ENCODE measurements at regions not wholly inside any gene's neighbourhood (a gene's known extent, or its start where the extent isn't known, plus 50 kb on each side); places are given as distances from the start of the nearest gene placed in this dataset.

GRCh38 chr12:115078990-115079389 lies 395.0 kb upstream of the TBX3 start:
- DNase-seq (ENCODE audit: low read depth in 2 of 2), result no peak
- Histone ChIP-seq H3K27ac (ENCODE audit: insufficient read depth, low read length) (no peak overlapping the region), H3K9me3 (ENCODE audit: control insufficient read depth, insufficient read depth, low read depth, low read length) (no peaks in the 10 kb centered on the region), H3K27me3 (ENCODE audit: control insufficient read depth, insufficient read depth, low read length) (no peaks in the 10 kb centered on the region), H4K20me1 (ENCODE audit: control insufficient read depth, extremely low read depth, insufficient read depth, low read length) (no peaks in the 10 kb centered on the region), H3K4me2 (ENCODE audit: extremely low read depth, insufficient read depth, low read length) (no peak overlapping the region), H3K4me3 (replicated peaks in 1 of 4; ENCODE audit: control extremely low read depth in 1 of 4, insufficient read depth in 1 of 4, low read depth in 3 of 4, low read length in 4 of 4) (no peak overlapping the region), H3K36me3 (ENCODE audit: control insufficient read depth, insufficient read depth, low read length) (no peaks in the 10 kb centered on the region), H3K4me1 (ENCODE audit: control insufficient read depth, extremely low read depth, insufficient read depth, low read length) (no peaks in the 10 kb centered on the region), H3K9ac (ENCODE audit: insufficient read depth, low read length) (no peak overlapping the region), H3K79me2 (ENCODE audit: control insufficient read depth, insufficient read depth, low read length) (no peaks in the 10 kb centered on the region), H2AFZ (ENCODE audit: low read length) (no peak overlapping the region)
- TF ChIP-seq EZH2 (IDR thresholded peaks at IDR 0.05; ENCODE audit: low read length, missing control alignments), result no peak
- TF ChIP-seq, protein P1, sequence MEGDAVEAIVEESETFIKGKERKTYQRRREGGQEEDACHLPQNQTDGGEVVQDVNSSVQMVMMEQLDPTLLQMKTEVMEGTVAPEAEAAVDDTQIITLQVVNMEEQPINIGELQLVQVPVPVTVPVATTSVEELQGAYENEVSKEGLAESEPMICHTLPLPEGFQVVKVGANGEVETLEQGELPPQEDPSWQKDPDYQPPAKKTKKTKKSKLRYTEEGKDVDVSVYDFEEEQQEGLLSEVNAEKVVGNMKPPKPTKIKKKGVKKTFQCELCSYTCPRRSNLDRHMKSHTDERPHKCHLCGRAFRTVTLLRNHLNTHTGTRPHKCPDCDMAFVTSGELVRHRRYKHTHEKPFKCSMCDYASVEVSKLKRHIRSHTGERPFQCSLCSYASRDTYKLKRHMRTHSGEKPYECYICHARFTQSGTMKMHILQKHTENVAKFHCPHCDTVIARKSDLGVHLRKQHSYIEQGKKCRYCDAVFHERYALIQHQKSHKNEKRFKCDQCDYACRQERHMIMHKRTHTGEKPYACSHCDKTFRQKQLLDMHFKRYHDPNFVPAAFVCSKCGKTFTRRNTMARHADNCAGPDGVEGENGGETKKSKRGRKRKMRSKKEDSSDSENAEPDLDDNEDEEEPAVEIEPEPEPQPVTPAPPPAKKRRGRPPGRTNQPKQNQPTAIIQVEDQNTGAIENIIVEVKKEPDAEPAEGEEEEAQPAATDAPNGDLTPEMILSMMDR (conservative IDR thresholded peaks at IDR 0.05 in 1 of 2, IDR thresholded peaks at IDR 0.05 in 1 of 2; ENCODE audit: low read depth in 1 of 2, low read length in 2 of 2), result no peak

DNA sequence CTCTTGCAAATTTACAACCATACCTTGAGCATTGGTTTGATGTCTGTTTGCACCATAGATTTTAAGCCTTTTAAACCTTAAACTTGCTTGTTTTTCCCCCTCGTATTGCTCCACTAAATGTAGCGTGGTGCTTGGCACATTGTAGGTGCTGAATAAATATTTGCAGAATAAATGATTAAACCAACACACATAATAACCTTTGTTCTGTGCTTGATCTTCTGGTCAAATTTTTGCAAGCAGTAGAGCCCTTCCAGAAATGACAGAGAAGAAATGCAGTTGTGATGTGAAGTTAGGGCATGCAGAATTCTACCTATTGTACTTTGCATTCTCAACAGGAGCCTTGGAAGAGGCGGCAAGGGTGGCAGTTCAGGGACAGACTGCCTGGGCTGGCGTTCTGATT lies 394.4 kb upstream of the TBX3 start:
- Histone ChIP-seq H4K20me1 (ENCODE audit: control insufficient read depth, extremely low read depth, insufficient read depth, low read length) (no peaks in the 10 kb centered on the region), H3K4me2 (ENCODE audit: extremely low read depth, insufficient read depth, low read length) (no peak overlapping the region), H3K27me3 (ENCODE audit: control insufficient read depth, insufficient read depth, low read length) (no peaks in the 10 kb centered on the region), H3K9me3 (ENCODE audit: control insufficient read depth, insufficient read depth, low read depth, low read length) (no peaks in the 10 kb centered on the region), H2AFZ (ENCODE audit: low read length) (no peak overlapping the region), H3K36me3 (ENCODE audit: control insufficient read depth, insufficient read depth, low read length) (no peaks in the 10 kb centered on the region), H3K9ac (ENCODE audit: insufficient read depth, low read length) (no peak overlapping the region), H3K4me1 (ENCODE audit: control insufficient read depth, extremely low read depth, insufficient read depth, low read length) (no peaks in the 10 kb centered on the region), H3K79me2 (ENCODE audit: control insufficient read depth, insufficient read depth, low read length) (no peaks in the 10 kb centered on the region), H3K27ac (ENCODE audit: insufficient read depth, low read length) (no peak overlapping the region), H3K4me3 (replicated peaks in 1 of 4; ENCODE audit: control extremely low read depth in 1 of 4, insufficient read depth in 1 of 4, low read depth in 3 of 4, low read length in 4 of 4) (no peak overlapping the region)
- no peak for TF ChIP-seq EZH2 (IDR thresholded peaks at IDR 0.05; ENCODE audit: low read length, missing control alignments)
- TF ChIP-seq, protein P1 (conservative IDR thresholded peaks at IDR 0.05 in 1 of 2, IDR thresholded peaks at IDR 0.05 in 1 of 2; ENCODE audit: low read depth in 1 of 2, low read length in 2 of 2), result no peak
- no peak for DNase-seq (ENCODE audit: low read depth in 2 of 2)

DNA sequence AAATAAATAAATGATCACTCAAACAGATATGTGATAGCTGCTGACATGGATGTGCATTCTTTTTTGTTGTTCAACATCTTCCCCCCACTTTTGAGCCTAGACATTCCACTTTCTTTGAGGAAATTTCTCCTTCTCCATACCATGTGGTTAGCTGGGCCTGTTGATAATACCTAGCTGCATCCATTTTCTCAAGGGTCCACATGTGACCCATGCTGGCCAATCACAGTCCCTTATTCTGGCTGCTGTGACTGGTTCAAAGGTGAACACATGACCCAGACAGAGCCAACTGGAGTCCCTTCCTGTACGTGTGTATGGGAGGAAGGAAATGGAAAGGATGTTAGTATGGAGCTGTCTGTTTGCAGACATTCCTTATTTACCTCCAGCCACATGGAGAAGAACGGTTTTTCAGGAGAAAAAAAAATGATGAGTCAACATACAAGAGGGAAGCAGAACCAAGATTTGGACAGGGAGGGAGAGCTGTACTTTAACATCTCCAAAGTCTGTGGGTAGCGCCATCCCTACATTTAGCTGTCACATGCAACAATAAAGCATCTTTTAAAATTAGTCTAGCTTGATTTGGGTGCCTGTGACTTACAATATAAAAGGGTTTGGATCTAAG lies 391.7 kb upstream of the TBX3 start:
- Histone ChIP-seq H3K27me3 (ENCODE audit: control insufficient read depth, insufficient read depth, low read length) (no peaks in the 10 kb centered on the region), H3K36me3 (ENCODE audit: control insufficient read depth, insufficient read depth, low read length) (no peaks in the 10 kb centered on the region), H3K9me3 (ENCODE audit: control insufficient read depth, insufficient read depth, low read depth, low read length) (no peaks in the 10 kb centered on the region), H3K79me2 (ENCODE audit: control insufficient read depth, insufficient read depth, low read length) (no peaks in the 10 kb centered on the region), H3K4me1 (ENCODE audit: control insufficient read depth, extremely low read depth, insufficient read depth, low read length) (no peaks in the 10 kb centered on the region), H3K27ac (ENCODE audit: insufficient read depth, low read length) (no peak overlapping the region), H3K4me3 (replicated peaks in 1 of 4; ENCODE audit: control extremely low read depth in 1 of 4, insufficient read depth in 1 of 4, low read depth in 3 of 4, low read length in 4 of 4) (no peak overlapping the region), H2AFZ (ENCODE audit: low read length) (no peak overlapping the region), H3K4me2 (ENCODE audit: extremely low read depth, insufficient read depth, low read length) (no peak overlapping the region), H4K20me1 (ENCODE audit: control insufficient read depth, extremely low read depth, insufficient read depth, low read length) (no peaks in the 10 kb centered on the region), H3K9ac (ENCODE audit: insufficient read depth, low read length) (no peak overlapping the region)
- TF ChIP-seq EZH2 (IDR thresholded peaks at IDR 0.05; ENCODE audit: low read length, missing control alignments), result no peak
- TF ChIP-seq, protein P1 (conservative IDR thresholded peaks at IDR 0.05 in 1 of 2, IDR thresholded peaks at IDR 0.05 in 1 of 2; ENCODE audit: low read depth in 1 of 2, low read length in 2 of 2), result no peak
- DNase-seq (ENCODE audit: low read depth in 2 of 2), result no peak

Measured in fibroblast of lung (primary cell).